ENCODE measurements at regions not wholly inside any gene's neighbourhood (a gene's known extent, or its start where the extent isn't known, plus 50 kb on each side); places are given as distances from the start of the nearest gene placed in this dataset.

DNA sequence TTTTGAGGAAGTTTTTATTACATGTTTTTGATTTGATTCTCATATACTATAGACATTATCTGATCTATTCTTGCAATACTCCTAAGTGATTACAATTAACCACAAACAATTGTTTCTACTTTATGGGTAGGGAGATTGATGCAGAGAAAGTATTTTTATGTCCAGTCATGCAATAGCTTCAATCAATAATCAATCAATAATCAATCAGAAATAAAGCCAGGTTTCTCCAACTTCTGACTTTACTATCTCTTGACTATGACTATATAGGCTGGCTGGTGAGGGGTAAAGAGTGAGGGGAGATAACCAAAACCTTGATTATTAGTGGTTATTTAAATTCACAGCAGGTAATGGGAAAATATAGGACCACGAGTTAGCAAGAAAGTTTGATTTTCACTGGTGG lies 85.9 kb downstream of the HPGD start:
- TF ChIP-seq, protein P1, sequence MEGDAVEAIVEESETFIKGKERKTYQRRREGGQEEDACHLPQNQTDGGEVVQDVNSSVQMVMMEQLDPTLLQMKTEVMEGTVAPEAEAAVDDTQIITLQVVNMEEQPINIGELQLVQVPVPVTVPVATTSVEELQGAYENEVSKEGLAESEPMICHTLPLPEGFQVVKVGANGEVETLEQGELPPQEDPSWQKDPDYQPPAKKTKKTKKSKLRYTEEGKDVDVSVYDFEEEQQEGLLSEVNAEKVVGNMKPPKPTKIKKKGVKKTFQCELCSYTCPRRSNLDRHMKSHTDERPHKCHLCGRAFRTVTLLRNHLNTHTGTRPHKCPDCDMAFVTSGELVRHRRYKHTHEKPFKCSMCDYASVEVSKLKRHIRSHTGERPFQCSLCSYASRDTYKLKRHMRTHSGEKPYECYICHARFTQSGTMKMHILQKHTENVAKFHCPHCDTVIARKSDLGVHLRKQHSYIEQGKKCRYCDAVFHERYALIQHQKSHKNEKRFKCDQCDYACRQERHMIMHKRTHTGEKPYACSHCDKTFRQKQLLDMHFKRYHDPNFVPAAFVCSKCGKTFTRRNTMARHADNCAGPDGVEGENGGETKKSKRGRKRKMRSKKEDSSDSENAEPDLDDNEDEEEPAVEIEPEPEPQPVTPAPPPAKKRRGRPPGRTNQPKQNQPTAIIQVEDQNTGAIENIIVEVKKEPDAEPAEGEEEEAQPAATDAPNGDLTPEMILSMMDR (IDR thresholded peaks at IDR 0.05; ENCODE audit: low read depth, low read length, missing input control) = no peak
- TF ChIP-seq TAF1 (conservative IDR thresholded peaks at IDR 0.05) = no peak
- no peak for TF ChIP-seq YY1 (IDR thresholded peaks at IDR 0.05)
- TF ChIP-seq, protein P2, sequence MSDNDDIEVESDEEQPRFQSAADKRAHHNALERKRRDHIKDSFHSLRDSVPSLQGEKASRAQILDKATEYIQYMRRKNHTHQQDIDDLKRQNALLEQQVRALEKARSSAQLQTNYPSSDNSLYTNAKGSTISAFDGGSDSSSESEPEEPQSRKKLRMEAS (IDR thresholded peaks at IDR 0.05) = no peak
- TF ChIP-seq JUND (IDR thresholded peaks at IDR 0.05) = no peak
- TF ChIP-seq, protein P3, sequence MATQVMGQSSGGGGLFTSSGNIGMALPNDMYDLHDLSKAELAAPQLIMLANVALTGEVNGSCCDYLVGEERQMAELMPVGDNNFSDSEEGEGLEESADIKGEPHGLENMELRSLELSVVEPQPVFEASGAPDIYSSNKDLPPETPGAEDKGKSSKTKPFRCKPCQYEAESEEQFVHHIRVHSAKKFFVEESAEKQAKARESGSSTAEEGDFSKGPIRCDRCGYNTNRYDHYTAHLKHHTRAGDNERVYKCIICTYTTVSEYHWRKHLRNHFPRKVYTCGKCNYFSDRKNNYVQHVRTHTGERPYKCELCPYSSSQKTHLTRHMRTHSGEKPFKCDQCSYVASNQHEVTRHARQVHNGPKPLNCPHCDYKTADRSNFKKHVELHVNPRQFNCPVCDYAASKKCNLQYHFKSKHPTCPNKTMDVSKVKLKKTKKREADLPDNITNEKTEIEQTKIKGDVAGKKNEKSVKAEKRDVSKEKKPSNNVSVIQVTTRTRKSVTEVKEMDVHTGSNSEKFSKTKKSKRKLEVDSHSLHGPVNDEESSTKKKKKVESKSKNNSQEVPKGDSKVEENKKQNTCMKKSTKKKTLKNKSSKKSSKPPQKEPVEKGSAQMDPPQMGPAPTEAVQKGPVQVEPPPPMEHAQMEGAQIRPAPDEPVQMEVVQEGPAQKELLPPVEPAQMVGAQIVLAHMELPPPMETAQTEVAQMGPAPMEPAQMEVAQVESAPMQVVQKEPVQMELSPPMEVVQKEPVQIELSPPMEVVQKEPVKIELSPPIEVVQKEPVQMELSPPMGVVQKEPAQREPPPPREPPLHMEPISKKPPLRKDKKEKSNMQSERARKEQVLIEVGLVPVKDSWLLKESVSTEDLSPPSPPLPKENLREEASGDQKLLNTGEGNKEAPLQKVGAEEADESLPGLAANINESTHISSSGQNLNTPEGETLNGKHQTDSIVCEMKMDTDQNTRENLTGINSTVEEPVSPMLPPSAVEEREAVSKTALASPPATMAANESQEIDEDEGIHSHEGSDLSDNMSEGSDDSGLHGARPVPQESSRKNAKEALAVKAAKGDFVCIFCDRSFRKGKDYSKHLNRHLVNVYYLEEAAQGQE (IDR thresholded peaks at IDR 0.05) = no peak
- TF ChIP-seq HNF4A (conservative IDR thresholded peaks at IDR 0.05) = no peak
- no peak for TF ChIP-seq RAD21 (IDR thresholded peaks at IDR 0.05)

Data from liver (tissue), 3 donors.